ENCODE measurements at regions not wholly inside any gene's neighbourhood (a gene's known extent, or its start where the extent isn't known, plus 50 kb on each side); places are given as distances from the start of the nearest gene placed in this dataset.

GRCh38 chr3:190204200-190204599 lies 83.5 kb upstream of the P3H2 start (continued):
- no peak for TF ChIP-seq USF2 (IDR thresholded peaks at IDR 0.05; ENCODE audit: borderline replicate concordance, low read depth, low read length)
- TF ChIP-seq, protein P1, sequence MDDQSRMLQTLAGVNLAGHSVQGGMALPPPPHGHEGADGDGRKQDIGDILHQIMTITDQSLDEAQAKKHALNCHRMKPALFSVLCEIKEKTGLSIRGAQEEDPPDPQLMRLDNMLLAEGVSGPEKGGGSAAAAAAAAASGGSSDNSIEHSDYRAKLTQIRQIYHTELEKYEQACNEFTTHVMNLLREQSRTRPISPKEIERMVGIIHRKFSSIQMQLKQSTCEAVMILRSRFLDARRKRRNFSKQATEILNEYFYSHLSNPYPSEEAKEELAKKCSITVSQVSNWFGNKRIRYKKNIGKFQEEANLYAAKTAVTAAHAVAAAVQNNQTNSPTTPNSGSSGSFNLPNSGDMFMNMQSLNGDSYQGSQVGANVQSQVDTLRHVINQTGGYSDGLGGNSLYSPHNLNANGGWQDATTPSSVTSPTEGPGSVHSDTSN (IDR thresholded peaks at IDR 0.05) = no peak
- TF ChIP-seq MXI1 (IDR thresholded peaks at IDR 0.05; ENCODE audit: low read depth, low read length) = no peak

DNA sequence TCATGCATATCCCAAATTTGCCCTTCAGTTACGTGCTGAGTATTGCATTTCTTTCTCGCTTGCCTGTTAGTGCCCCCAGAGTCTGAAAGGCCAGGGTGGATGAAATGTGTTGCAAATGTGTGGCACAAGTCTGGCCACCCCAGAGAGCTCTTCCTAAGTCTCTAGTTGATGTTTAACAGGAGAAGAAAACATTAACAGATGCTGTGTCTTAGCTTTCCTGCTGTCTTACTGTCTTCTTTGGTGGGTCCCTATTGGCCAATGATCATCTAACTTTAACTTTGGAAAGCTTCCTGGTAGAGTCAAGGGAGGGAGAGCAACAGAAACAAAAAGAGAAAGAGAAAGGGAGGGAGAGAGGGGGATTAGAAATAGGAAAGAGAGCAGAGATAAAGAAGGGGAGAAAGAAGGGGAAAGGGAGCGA lies 76.7 kb upstream of the P3H2 start:
- Histone ChIP-seq H3K4me1 (ENCODE audit: control insufficient read depth in 1 of 2, insufficient read depth in 2 of 2, low read depth in 1 of 2, low read length in 1 of 2) (no peaks in the 10 kb centered on the region), H3F3A (replicated peaks; ENCODE audit: insufficient read depth) (no peaks in the 10 kb centered on the region), H3K79me2 (ENCODE audit: insufficient read depth) (no peaks in the 10 kb centered on the region), H3K4me2 (no peak overlapping the region), H3K4me3 (ENCODE audit: low read depth in 2 of 2, low read length in 1 of 2) (no peak overlapping the region), H3K36me3 (replicated peaks in 1 of 2; ENCODE audit: control insufficient read depth in 1 of 2, insufficient read depth in 2 of 2, low read length in 1 of 2) (no peaks in the 10 kb centered on the region), H3K9me2 (no peaks in the 10 kb centered on the region), H3K27me3 (ENCODE audit: insufficient read depth) (peaks cover 5% of the 10 kb centered on the region; the same call in 1 of the 2 replicates), H3K9ac (no peak overlapping the region), H2AFZ (ENCODE audit: low read depth) (no peak overlapping the region), H4K20me1 (ENCODE audit: insufficient read depth) (no peaks in the 10 kb centered on the region), H3K27ac (ENCODE audit: low read depth in 2 of 2, low read length in 1 of 2) (no peak overlapping the region), H3K9me3 (no peaks in the 10 kb centered on the region)
- POLR2A ChIA-PET = no interaction called here
- CTCF ChIA-PET = interaction anchor here (3.5 kb wide), 1 partner anchor 236 kb away, joined by 15 read pairs; no protein-coding TSS in a partner anchor
- WGBS (ENCODE audit: low lambda C conversion rate) = 47% methylated on average over 3 of the region's 3 CpGs
- no peak for DNase-seq
- no peak for TF ChIP-seq TEAD4 (IDR thresholded peaks at IDR 0.05; ENCODE audit: borderline replicate concordance, insufficient read depth)
- TF ChIP-seq, protein P2, sequence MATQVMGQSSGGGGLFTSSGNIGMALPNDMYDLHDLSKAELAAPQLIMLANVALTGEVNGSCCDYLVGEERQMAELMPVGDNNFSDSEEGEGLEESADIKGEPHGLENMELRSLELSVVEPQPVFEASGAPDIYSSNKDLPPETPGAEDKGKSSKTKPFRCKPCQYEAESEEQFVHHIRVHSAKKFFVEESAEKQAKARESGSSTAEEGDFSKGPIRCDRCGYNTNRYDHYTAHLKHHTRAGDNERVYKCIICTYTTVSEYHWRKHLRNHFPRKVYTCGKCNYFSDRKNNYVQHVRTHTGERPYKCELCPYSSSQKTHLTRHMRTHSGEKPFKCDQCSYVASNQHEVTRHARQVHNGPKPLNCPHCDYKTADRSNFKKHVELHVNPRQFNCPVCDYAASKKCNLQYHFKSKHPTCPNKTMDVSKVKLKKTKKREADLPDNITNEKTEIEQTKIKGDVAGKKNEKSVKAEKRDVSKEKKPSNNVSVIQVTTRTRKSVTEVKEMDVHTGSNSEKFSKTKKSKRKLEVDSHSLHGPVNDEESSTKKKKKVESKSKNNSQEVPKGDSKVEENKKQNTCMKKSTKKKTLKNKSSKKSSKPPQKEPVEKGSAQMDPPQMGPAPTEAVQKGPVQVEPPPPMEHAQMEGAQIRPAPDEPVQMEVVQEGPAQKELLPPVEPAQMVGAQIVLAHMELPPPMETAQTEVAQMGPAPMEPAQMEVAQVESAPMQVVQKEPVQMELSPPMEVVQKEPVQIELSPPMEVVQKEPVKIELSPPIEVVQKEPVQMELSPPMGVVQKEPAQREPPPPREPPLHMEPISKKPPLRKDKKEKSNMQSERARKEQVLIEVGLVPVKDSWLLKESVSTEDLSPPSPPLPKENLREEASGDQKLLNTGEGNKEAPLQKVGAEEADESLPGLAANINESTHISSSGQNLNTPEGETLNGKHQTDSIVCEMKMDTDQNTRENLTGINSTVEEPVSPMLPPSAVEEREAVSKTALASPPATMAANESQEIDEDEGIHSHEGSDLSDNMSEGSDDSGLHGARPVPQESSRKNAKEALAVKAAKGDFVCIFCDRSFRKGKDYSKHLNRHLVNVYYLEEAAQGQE (IDR thresholded peaks at IDR 0.05; ENCODE audit: low read depth, low read length) = no peak
- no peak for TF ChIP-seq USF1 (IDR thresholded peaks at IDR 0.05; ENCODE audit: borderline replicate concordance, low read depth)
- no peak for TF ChIP-seq YY1 (IDR thresholded peaks at IDR 0.05; ENCODE audit: low read depth)
- TF ChIP-seq RCOR1 (IDR thresholded peaks at IDR 0.05; ENCODE audit: low read length) = no peak
- TF ChIP-seq MXI1 (IDR thresholded peaks at IDR 0.05; ENCODE audit: low read depth, low read length) = no peak
- TF ChIP-seq NRF1 (IDR thresholded peaks at IDR 0.05; ENCODE audit: low read depth, low read length) = no peak
- TF ChIP-seq RXRA (IDR thresholded peaks at IDR 0.05; ENCODE audit: borderline replicate concordance, low read depth) = no peak

All from SK-N-SH (cell line).